ENCODE measurements at regions not wholly inside any gene's neighbourhood (a gene's known extent, or its start where the extent isn't known, plus 50 kb on each side); places are given as distances from the start of the nearest gene placed in this dataset.
"Not testable (repeated sequence)": the region's sequence is repeated elsewhere in the genome, so short reads cannot be mapped to it uniquely, and the experiment has no call there.

- Histone ChIP-seq H3K4me3 (ENCODE audit: low read length) (no peak overlapping the region), H3K4me1 (ENCODE audit: low read length) (no peaks in the 10 kb centered on the region), H3K79me2 (ENCODE audit: low read length) (no peaks in the 10 kb centered on the region), H3K27ac (ENCODE audit: low read length) (no peak overlapping the region), H3K9ac (ENCODE audit: low read length) (no peak overlapping the region), H4K20me1 (ENCODE audit: insufficient read depth, low read length) (no peaks in the 10 kb centered on the region), H3K27me3 (ENCODE audit: low read depth, low read length) (no peaks in the 10 kb centered on the region), H3K36me3 (replicated peaks; ENCODE audit: low read depth, low read length) (no peaks in the 10 kb centered on the region), H3K9me3 (ENCODE audit: insufficient read depth, low read length) (no peaks in the 10 kb centered on the region), H3K4me2 (ENCODE audit: low read length) (no peak overlapping the region), H2AFZ (ENCODE audit: low read depth, low read length) (no peak overlapping the region)
- TF ChIP-seq, protein P1, sequence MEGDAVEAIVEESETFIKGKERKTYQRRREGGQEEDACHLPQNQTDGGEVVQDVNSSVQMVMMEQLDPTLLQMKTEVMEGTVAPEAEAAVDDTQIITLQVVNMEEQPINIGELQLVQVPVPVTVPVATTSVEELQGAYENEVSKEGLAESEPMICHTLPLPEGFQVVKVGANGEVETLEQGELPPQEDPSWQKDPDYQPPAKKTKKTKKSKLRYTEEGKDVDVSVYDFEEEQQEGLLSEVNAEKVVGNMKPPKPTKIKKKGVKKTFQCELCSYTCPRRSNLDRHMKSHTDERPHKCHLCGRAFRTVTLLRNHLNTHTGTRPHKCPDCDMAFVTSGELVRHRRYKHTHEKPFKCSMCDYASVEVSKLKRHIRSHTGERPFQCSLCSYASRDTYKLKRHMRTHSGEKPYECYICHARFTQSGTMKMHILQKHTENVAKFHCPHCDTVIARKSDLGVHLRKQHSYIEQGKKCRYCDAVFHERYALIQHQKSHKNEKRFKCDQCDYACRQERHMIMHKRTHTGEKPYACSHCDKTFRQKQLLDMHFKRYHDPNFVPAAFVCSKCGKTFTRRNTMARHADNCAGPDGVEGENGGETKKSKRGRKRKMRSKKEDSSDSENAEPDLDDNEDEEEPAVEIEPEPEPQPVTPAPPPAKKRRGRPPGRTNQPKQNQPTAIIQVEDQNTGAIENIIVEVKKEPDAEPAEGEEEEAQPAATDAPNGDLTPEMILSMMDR (IDR thresholded peaks at IDR 0.05; ENCODE audit: low read depth, low read length), result no peak
- no peak for TF ChIP-seq EZH2phosphoT487 (IDR thresholded peaks at IDR 0.05; ENCODE audit: low read depth)
These were observed 105.2 kb downstream of the RBMX2 start for GRCh38 chrX:130507015-130507414.

DNA sequence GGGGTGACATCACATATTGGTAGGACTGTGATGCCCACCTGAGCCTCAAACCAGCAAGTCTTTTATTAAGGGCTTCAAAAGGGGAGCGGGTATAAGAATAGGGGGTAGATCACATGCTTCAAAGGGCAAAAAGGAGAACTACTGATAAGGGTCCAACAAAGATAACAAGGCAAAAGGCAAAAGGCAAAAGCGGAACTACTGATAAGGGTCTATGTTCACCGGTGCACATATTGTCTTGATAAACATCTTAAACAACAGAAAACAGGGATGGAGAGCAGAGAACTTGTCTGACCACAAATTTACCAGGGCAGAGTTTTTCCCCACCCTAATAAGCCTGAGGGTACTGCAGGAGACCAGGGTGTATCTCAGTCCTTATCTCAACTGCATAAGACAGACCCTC, 110.7 kb downstream of the RBMX2 start:
- not testable (repeated sequence) for H3K9me3 ChIP-seq (ENCODE audit: insufficient read depth, low read length); H4K20me1 ChIP-seq (ENCODE audit: insufficient read depth, low read length); H3K4me2 ChIP-seq (ENCODE audit: low read length); H2AFZ ChIP-seq (ENCODE audit: low read depth, low read length); H3K9ac ChIP-seq (ENCODE audit: low read length); H3K27me3 ChIP-seq (ENCODE audit: low read depth, low read length); H3K79me2 ChIP-seq (ENCODE audit: low read length); H3K36me3 ChIP-seq (replicated peaks; ENCODE audit: low read depth, low read length); H3K4me1 ChIP-seq (ENCODE audit: low read length); H3K4me3 ChIP-seq (ENCODE audit: low read length); H3K27ac ChIP-seq (ENCODE audit: low read length)

- no peaks in the 10 kb centered on the region for H4K20me1 ChIP-seq (ENCODE audit: insufficient read depth, low read length)
- no peak overlapping the region for H3K27ac ChIP-seq (ENCODE audit: low read length)
- TF ChIP-seq, protein P1 (IDR thresholded peaks at IDR 0.05; ENCODE audit: low read depth, low read length), result no peak
- TF ChIP-seq EZH2phosphoT487 (IDR thresholded peaks at IDR 0.05; ENCODE audit: low read depth), result no peak
- no peak overlapping the region for H3K4me2 ChIP-seq (ENCODE audit: low read length)
- no peaks in the 10 kb centered on the region for H3K9me3 ChIP-seq (ENCODE audit: insufficient read depth, low read length)
- no peak overlapping the region for H2AFZ ChIP-seq (ENCODE audit: low read depth, low read length)
- H3K27me3 ChIP-seq (ENCODE audit: low read depth, low read length), result no peaks in the 10 kb centered on the region
- no peak overlapping the region for H3K9ac ChIP-seq (ENCODE audit: low read length)
- H3K79me2 ChIP-seq (ENCODE audit: low read length), result no peaks in the 10 kb centered on the region
- H3K4me3 ChIP-seq (ENCODE audit: low read length), result no peak overlapping the region
- H3K36me3 ChIP-seq (replicated peaks; ENCODE audit: low read depth, low read length), result no peaks in the 10 kb centered on the region
- no peaks in the 10 kb centered on the region for H3K4me1 ChIP-seq (ENCODE audit: low read length)
These were observed 114.3 kb downstream of the RBMX2 start for GRCh38 chrX:130516123-130516522.

DNA sequence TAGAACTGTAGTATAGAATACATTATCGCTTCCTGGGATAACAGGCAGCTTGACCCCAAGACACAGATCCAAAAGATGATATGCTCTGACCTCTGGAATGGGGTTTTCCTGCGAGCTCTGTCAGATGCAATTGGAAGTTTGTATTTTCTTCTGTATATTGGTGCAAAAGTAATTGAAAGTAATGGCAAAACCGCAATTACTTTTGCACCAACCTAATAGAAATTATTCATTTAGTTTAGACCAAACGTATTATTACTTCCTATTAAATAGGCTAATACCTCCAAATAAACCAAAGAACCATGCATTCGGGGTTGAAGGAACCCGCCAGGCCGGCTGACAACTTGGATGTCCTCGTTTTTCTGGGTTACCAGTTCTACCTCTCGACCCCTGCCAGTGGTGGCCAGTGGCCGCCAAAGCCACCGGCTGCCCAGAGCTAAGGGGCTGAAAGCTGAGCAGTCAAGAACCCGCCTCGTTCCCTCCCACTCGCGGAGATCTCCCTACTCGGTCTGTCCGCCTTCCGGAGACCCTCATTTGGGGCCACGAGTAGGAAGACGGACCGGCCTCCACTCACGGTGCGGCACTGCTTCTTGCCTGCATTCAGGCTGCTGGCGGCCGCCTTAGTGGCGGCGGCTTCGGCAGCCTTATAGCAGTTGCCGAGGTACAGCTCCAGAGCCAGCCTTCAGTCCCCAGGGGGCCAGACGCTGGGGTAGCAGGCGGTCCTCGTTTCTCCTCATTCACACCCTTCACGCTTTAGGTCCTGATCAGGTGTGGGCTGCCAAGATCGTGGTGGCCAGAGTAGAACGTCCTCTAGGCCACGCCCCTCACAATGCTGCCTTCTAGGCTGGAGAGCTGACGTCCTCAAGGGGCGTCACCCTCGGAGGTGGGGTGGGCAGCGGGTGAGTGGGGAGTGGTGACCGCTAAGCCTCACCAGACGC, 121.9 kb downstream of the RBMX2 start:
- Histone ChIP-seq H3K9ac (ENCODE audit: low read length) (peak overlapping the region; percentile 32; the same call in 1 of the 2 replicates), H3K4me2 (ENCODE audit: low read length) (peak overlapping the region; percentile 73), H3K27ac (ENCODE audit: low read length) (no peak overlapping the region), H3K4me3 (ENCODE audit: low read length) (peak overlapping the region; percentile 78), H3K36me3 (replicated peaks; ENCODE audit: low read depth, low read length) (no peaks in the 10 kb centered on the region), H3K4me1 (ENCODE audit: low read length) (no peaks in the 10 kb centered on the region), H3K27me3 (ENCODE audit: low read depth, low read length) (no peaks in the 10 kb centered on the region), H3K79me2 (ENCODE audit: low read length) (no peaks in the 10 kb centered on the region), H4K20me1 (ENCODE audit: insufficient read depth, low read length) (no peaks in the 10 kb centered on the region), H2AFZ (ENCODE audit: low read depth, low read length) (peak overlapping the region; percentile 74), H3K9me3 (ENCODE audit: insufficient read depth, low read length) (no peaks in the 10 kb centered on the region)
- TF ChIP-seq EZH2phosphoT487 (IDR thresholded peaks at IDR 0.05; ENCODE audit: low read depth), result no peak

DNA sequence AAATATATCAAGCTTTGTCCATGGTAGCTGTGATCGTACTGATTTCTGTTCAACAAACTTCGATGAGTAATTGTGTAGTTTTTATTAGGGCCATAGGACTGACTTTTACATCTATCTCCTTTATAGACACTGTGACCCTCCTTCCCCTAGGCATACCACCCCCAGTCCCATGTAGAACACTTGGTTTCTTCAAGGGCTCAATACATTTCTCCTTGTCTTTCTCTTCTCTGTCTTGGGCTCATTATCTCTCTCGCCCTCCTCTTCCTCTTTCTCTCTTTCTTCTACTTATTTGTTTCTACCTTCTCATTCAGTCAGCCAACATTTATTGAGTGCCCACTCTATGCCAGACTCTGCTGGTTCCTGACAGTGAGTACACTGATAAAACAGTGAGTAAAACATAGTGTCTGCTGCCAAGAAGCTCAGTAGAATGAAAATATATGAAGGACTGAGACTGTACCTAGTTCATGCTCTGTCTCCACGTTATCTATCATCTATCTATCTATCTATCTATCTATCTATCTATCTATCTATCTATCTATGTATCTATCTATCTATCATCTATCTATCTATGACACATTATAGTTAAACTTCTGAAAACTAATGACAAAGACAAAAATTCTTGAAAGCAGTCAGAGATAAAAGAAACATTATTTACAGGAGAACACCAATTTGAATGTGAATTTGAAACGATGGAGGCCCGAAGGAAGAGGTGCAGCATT, 122.8 kb downstream of the RBMX2 start:
- H3K79me2 ChIP-seq (ENCODE audit: low read length), result no peaks in the 10 kb centered on the region
- H3K4me2 ChIP-seq (ENCODE audit: low read length), result peak overlapping the region; percentile 73
- H3K9ac ChIP-seq (ENCODE audit: low read length), result no peak overlapping the region
- H3K27ac ChIP-seq (ENCODE audit: low read length), result no peak overlapping the region
- 0 out of 2 replicates have a peak overlapping the region, but pooled peaks have one; percentile 65 for H2AFZ ChIP-seq (ENCODE audit: low read depth, low read length)
- no peaks in the 10 kb centered on the region for H3K9me3 ChIP-seq (ENCODE audit: insufficient read depth, low read length)
- H3K4me3 ChIP-seq (ENCODE audit: low read length), result peak overlapping the region; percentile 78
- H3K4me1 ChIP-seq (ENCODE audit: low read length), result no peaks in the 10 kb centered on the region
- H3K36me3 ChIP-seq (replicated peaks; ENCODE audit: low read depth, low read length), result no peaks in the 10 kb centered on the region
- no peaks in the 10 kb centered on the region for H3K27me3 ChIP-seq (ENCODE audit: low read depth, low read length)
- no peaks in the 10 kb centered on the region for H4K20me1 ChIP-seq (ENCODE audit: insufficient read depth, low read length)
- TF ChIP-seq, protein P1 (IDR thresholded peaks at IDR 0.05; ENCODE audit: low read depth, low read length), result no peak
- no peak for TF ChIP-seq EZH2phosphoT487 (IDR thresholded peaks at IDR 0.05; ENCODE audit: low read depth)

All from OCI-LY3 (cell line).